HepG2 (cell line): ENCODE measurements at regions not wholly inside any gene's neighbourhood (a gene's known extent, or its start where the extent isn't known, plus 50 kb on each side); places are given as distances from the start of the nearest gene placed in this dataset.

Experiments
- ATAC-seq: fragments of 200-7000 bp; cut with Tn5 transposase; 3 replicates; pipeline ENCODE4 v1.9.1; 2020; ENCODE audit warnings: mild to moderate bottlenecking, moderate library complexity
- BruUV-seq: library from RNA; stranded (reverse); fragments of 400-500 nt; replicated peaks from 2 replicates; lab custom pipeline; 2021; lab: Mats Ljungman, UMichigan
- CTCF ChIA-PET: fragments of 300-600 bp; formaldehyde crosslinking; extraction: SDS; loops from one replicate; lab custom pipeline; 2021; ENCODE audit warnings: low total read pairs, inconsistent platforms, low intra/inter-chr PET ratio; lab: Yijun Ruan, JAX
- POLR2A ChIA-PET: fragments of 350-600 bp; sonication (Branson Sonifier 250); formaldehyde crosslinking; loops from one replicate; lab custom pipeline; 2020; ENCODE audit warnings: antibody characterized with exemption, inconsistent platforms; lab: Yijun Ruan, JAX
- DNase-seq: peaks from one replicate; pipeline ENCODE4 v3.0.0-alpha.2; 2015; ENCODE audit warnings: low spot score
- FAIRE-seq: peaks from 3 replicates; lab custom pipeline; 2011; peaks lifted over from hg19 to GRCh38; lab: Jason Lieb, UNC
- H2AFZ ChIP-seq: one replicate; pipeline ENCODE4 v1.6.1; 2011; ENCODE audit warnings: low read length, inconsistent platforms
- H3K27ac ChIP-seq: fragments of 300-600 bp; 3 replicates; pipeline ENCODE4 v1.8.0; 2011; ENCODE audit warnings: mixed run types, mild to moderate bottlenecking, mixed read lengths, low read length, inconsistent platforms; ENCODE audit not compliant: insufficient read depth; ENCODE audit errors: extremely low read length
- H3K27me3 ChIP-seq, 2 experiments: fragments of 200-600 bp in 1 of 2; 2 replicates in 1 of 2; 3 replicates in 1 of 2; pipeline versions ENCODE4 v1.6.0 to v1.8.0; 2011; ENCODE audit warnings: low read length in 2 of 2, mild to moderate bottlenecking in 2 of 2, moderate library complexity in 2 of 2, inconsistent platforms in 1 of 2; ENCODE audit not compliant: insufficient read depth in 2 of 2, control insufficient read depth in 1 of 2
- H3K36me3 ChIP-seq, 2 experiments: fragments of 200-600 bp in 1 of 2; replicated peaks in 1 of 2; 2 replicates in 1 of 2; 3 replicates in 1 of 2; pipeline versions ENCODE4 v1.5.1 to v1.8.0; 2011; ENCODE audit warnings: low read length in 2 of 2, inconsistent platforms in 1 of 2; ENCODE audit not compliant: insufficient read depth in 2 of 2, control insufficient read depth in 1 of 2
- H3K4me1 ChIP-seq: 2 replicates; pipeline ENCODE4 v1.5.1; 2012; ENCODE audit warnings: low read length, inconsistent platforms; ENCODE audit not compliant: insufficient read depth
- H3K4me2 ChIP-seq: 2 replicates; pipeline ENCODE4 v1.6.0; 2011; ENCODE audit warnings: low read depth, low read length, inconsistent platforms
- H3K4me3 ChIP-seq, 3 experiments: fragments of 200-600 bp in 1 of 3; sonication (generic), shearing (Covaris generic) in 1 of 3; replicated peaks in 1 of 3; 2 replicates each; pipeline ENCODE4 v1.5.1; 2011 to 2016; ENCODE audit warnings: low read length in 3 of 3, inconsistent platforms in 2 of 3, low read depth in 2 of 3, mild to moderate bottlenecking in 2 of 3, control low read depth in 1 of 3, mixed read lengths in 1 of 3; ENCODE audit not compliant: insufficient read depth in 1 of 3
- H3K79me2 ChIP-seq: one replicate; pipeline ENCODE4 v1.6.1; 2011; ENCODE audit warnings: low read length, inconsistent platforms; ENCODE audit not compliant: insufficient read depth
- H3K9ac ChIP-seq: 2 replicates; pipeline ENCODE4 v1.6.0; 2011; ENCODE audit warnings: mild to moderate bottlenecking, low read depth, low read length, inconsistent platforms; ENCODE audit not compliant: insufficient read depth
- H3K9me3 ChIP-seq: 2 replicates; pipeline ENCODE4 v1.5.1; 2012; ENCODE audit warnings: mild to moderate bottlenecking, low read length
- H4K20me1 ChIP-seq: 2 replicates; pipeline ENCODE4 v1.6.0; 2011; ENCODE audit warnings: inconsistent platforms, mild to moderate bottlenecking, low read length, moderate library complexity; ENCODE audit not compliant: insufficient read depth
- DPF2 ChIP-seq: sonication (generic); formaldehyde crosslinking; IDR thresholded peaks from 2 replicates; pipeline ENCODE4 v1.4.0; 2020; ENCODE audit warnings: mild to moderate bottlenecking, low read depth, missing genetic modification reagents, borderline replicate concordance
- EED ChIP-seq: sonication (generic); formaldehyde crosslinking; IDR thresholded peaks from 2 replicates; pipeline ENCODE4 v1.5.0; 2020; ENCODE audit warnings: mild to moderate bottlenecking, missing genetic modification reagents
- GATAD1 ChIP-seq: IDR thresholded peaks from 2 replicates; pipeline ENCODE4 v1.6.1; 2016; ENCODE audit warnings: missing genetic modification reagents, missing compliant biosample characterization
- HMG20A ChIP-seq: IDR thresholded peaks from 2 replicates; pipeline ENCODE4 v1.6.1; 2016; ENCODE audit warnings: borderline replicate concordance
- IKZF1 ChIP-seq: fragments of 450-650 bp; IDR thresholded peaks from 2 replicates; pipeline ENCODE4 v1.7.1; 2016
- KLF9 ChIP-seq: IDR thresholded peaks from 2 replicates; pipeline ENCODE4 v1.6.1; 2016; ENCODE audit warnings: low read depth
- MYNN ChIP-seq: sonication (generic); formaldehyde crosslinking; IDR thresholded peaks from 2 replicates; pipeline ENCODE4 v1.4.0; 2020; ENCODE audit warnings: mild to moderate bottlenecking, low read depth, missing genetic modification reagents
- NFIC ChIP-seq: IDR thresholded peaks from 2 replicates; pipeline ENCODE4 v1.6.1; 2012; ENCODE audit warnings: mild to moderate bottlenecking, low read length, inconsistent platforms
- NR2F1 ChIP-seq, 2 experiments: fragments of 450-650 bp in 1 of 2; formaldehyde crosslinking in 1 of 2; IDR thresholded peaks; 2 replicates each; pipeline versions ENCODE4 v1.5.0 to v1.6.1; 2016 to 2020; ENCODE audit warnings: mild to moderate bottlenecking in 1 of 2, missing compliant biosample characterization in 1 of 2, missing genetic modification reagents in 1 of 2, moderate library complexity in 1 of 2
- RNF219 ChIP-seq: sonication (generic); formaldehyde crosslinking; IDR thresholded peaks from 2 replicates; pipeline ENCODE4 v1.5.0; 2020; ENCODE audit warnings: mild to moderate bottlenecking, missing genetic modification reagents
- SIN3A ChIP-seq: IDR thresholded peaks from 2 replicates; pipeline ENCODE4 v1.6.1; 2011; ENCODE audit warnings: low read depth, mild to moderate bottlenecking, control low read depth, low read length, borderline replicate concordance
- SIX1 ChIP-seq: sonication (generic); formaldehyde crosslinking; IDR thresholded peaks from 2 replicates; pipeline ENCODE4 v1.4.0; 2020; ENCODE audit warnings: missing genetic modification reagents, borderline replicate concordance
- TRAFD1 ChIP-seq: sonication (generic); formaldehyde crosslinking; IDR thresholded peaks from 2 replicates; pipeline ENCODE4 v1.5.1; 2020; ENCODE audit warnings: missing genetic modification reagents, mild to moderate bottlenecking, borderline replicate concordance
- ZC3H4 ChIP-seq: sonication (generic); formaldehyde crosslinking; IDR thresholded peaks from 2 replicates; pipeline ENCODE4 v1.4.0; 2020; ENCODE audit warnings: missing genetic modification reagents, borderline replicate concordance
- ZFP36L1 ChIP-seq: sonication (generic); formaldehyde crosslinking; IDR thresholded peaks from 2 replicates; pipeline ENCODE4 v1.8.0; 2022; ENCODE audit warnings: mild to moderate bottlenecking, missing genetic modification reagents, moderate library complexity
- ZKSCAN1 ChIP-seq: fragments of 150-350 bp; IDR thresholded peaks from 2 replicates; pipeline ENCODE4 v1.6.1; 2014; ENCODE audit warnings: low read length
- ZMAT3 ChIP-seq: sonication (generic); formaldehyde crosslinking; conservative IDR thresholded peaks from 2 replicates; pipeline ENCODE4 v1.7.0; 2021; ENCODE audit warnings: missing genetic modification reagents
- ZNF20 ChIP-seq: sonication (generic); formaldehyde crosslinking; IDR thresholded peaks from 2 replicates; pipeline ENCODE4 v1.4.0; 2020; ENCODE audit warnings: mild to moderate bottlenecking, moderate library complexity, missing genetic modification reagents
- ZNF235 ChIP-seq: sonication (generic); formaldehyde crosslinking; IDR thresholded peaks from 2 replicates; pipeline ENCODE4 v1.8.1; 2023; ENCODE audit warnings: mild to moderate bottlenecking, missing genetic modification reagents, borderline replicate concordance
- ZSCAN21 ChIP-seq: sonication (generic); formaldehyde crosslinking; IDR thresholded peaks from 2 replicates; pipeline ENCODE4 v1.8.0; 2022; ENCODE audit warnings: mild to moderate bottlenecking, missing genetic modification reagents, moderate library complexity, borderline replicate concordance
- WGBS: methylation state at CpG from one replicate; pipeline ENCODE4 v1.1.6; 2017; ENCODE audit warnings: low lambda C conversion rate; 5-methylcytosine and 5-hydroxymethylcytosine counted together
- in situ Hi-C: cut with HindIII; loops from 2 replicates; pipeline ENCODE4 v1.10.0; 2017; ENCODE audit warnings: low pct_unique_long_range_greater_than_20kb; ENCODE audit not compliant: extremely low pct_ligation_motif_present
- intact Hi-C: fragments of 100-400 bp; cut with micrococcal nuclease; formaldehyde crosslinking; loops from one replicate; pipeline ENCODE4 v1.10.0; 2022; ENCODE audit not compliant: unreplicated experiment
- TF ChIP-seq, protein P1 (sequence below): sonication (generic); formaldehyde crosslinking; IDR thresholded peaks from 2 replicates; pipeline ENCODE4 v1.4.0; 2020; ENCODE audit warnings: missing genetic modification reagents

DNA sequence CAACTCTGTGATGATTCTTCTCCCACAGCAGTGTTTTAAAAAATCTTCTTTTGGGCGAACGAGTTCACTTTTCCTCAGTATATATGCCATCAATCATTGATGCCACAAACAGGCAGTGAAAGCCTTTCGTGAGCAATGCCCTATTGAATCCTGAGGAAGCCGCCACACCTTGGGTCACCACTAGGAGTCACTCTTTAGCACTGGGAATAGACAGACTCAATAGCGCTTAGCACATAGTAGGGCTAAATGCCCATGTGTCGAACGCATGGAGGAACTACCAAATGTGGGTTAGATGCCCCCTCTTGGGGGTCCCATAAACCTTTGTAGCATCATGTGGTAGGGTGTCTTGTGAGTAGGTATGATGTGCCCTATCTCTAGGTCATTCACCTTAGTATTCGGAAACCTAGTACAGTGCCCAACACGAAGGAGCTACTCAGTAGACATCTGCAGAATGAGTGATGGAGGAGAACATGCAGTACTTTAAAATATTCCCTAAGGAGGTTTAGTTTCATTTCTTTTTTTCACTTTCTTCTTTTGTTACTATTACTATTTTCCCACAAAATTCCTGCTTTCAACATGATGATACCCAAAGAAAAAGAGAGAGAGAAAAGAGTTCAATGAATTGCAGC lies 603.7 kb downstream of the BNC2 start:
- H3K79me2 ChIP-seq, result no peaks in the 10 kb centered on the region
- no peak for FAIRE-seq
- no peak overlapping the region for H3K27ac ChIP-seq
- no peaks in the 10 kb centered on the region for H3K36me3 ChIP-seq
- no peaks in the 10 kb centered on the region for H4K20me1 ChIP-seq
- intact Hi-C loops (no loop called here), in situ Hi-C loops (no loop called here)
- no peaks in the 10 kb centered on the region for H3K9me3 ChIP-seq
- 72% methylated on average over 8 of the region's 9 CpGs for WGBS
- H3K4me2 ChIP-seq, result peak overlapping the region; percentile 69
- H3K27me3 ChIP-seq, result peaks cover 0 to 6% of the 10 kb centered on the region in 2 experiments; a peak in 2 of 5 replicates
- no TSS peak for BruUV-seq
- ChIA-PET POLR2A (no interaction called here), CTCF (no interaction called here)
- no peak overlapping the region; a peak in 1 of 6 replicates for H3K4me3 ChIP-seq
- peaks cover 15% of the 10 kb centered on the region; the same call in 1 of the 2 replicates for H3K4me1 ChIP-seq
- no peak overlapping the region for H3K9ac ChIP-seq
- H2AFZ ChIP-seq, result no peak overlapping the region
- ATAC-seq, result no peak
- DNase-seq, result no peak
- TF ChIP-seq ZSCAN21 (CRISPR knock-in tag) (no peak), ZMAT3 (CRISPR knock-in tag) (no peak), ZFP36L1 (CRISPR knock-in tag) (no peak), ZKSCAN1 (peak; percentile 98), GATAD1 (CRISPR knock-in tag) (no peak), TRAFD1 (CRISPR knock-in tag) (no peak), ZNF235 (CRISPR knock-in tag) (no peak), RNF219 (CRISPR knock-in tag) (no peak), HMG20A (CRISPR knock-in tag) (no peak), ZC3H4 (CRISPR knock-in tag) (no peak), NR2F1 (CRISPR knock-in tag; IDR thresholded peaks at IDR 0.05) (no peak), SIX1 (CRISPR knock-in tag) (no peak), KLF9 (CRISPR knock-in tag) (no peak), EED (CRISPR knock-in tag) (no peak), SIN3A (no peak), NFIC (no peak), IKZF1 (no peak), MYNN (CRISPR knock-in tag) (no peak), ZNF20 (CRISPR knock-in tag) (no peak), DPF2 (CRISPR knock-in tag) (no peak)
- TF ChIP-seq, protein P1, sequence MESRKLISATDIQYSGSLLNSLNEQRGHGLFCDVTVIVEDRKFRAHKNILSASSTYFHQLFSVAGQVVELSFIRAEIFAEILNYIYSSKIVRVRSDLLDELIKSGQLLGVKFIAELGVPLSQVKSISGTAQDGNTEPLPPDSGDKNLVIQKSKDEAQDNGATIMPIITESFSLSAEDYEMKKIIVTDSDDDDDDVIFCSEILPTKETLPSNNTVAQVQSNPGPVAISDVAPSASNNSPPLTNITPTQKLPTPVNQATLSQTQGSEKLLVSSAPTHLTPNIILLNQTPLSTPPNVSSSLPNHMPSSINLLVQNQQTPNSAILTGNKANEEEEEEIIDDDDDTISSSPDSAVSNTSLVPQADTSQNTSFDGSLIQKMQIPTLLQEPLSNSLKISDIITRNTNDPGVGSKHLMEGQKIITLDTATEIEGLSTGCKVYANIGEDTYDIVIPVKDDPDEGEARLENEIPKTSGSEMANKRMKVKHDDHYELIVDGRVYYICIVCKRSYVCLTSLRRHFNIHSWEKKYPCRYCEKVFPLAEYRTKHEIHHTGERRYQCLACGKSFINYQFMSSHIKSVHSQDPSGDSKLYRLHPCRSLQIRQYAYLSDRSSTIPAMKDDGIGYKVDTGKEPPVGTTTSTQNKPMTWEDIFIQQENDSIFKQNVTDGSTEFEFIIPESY (CRISPR knock-in tag), result peak; percentile 98
